ENCODE measurements at regions not wholly inside any gene's neighbourhood (a gene's known extent, or its start where the extent isn't known, plus 50 kb on each side); places are given as distances from the start of the nearest gene placed in this dataset.

DNA sequence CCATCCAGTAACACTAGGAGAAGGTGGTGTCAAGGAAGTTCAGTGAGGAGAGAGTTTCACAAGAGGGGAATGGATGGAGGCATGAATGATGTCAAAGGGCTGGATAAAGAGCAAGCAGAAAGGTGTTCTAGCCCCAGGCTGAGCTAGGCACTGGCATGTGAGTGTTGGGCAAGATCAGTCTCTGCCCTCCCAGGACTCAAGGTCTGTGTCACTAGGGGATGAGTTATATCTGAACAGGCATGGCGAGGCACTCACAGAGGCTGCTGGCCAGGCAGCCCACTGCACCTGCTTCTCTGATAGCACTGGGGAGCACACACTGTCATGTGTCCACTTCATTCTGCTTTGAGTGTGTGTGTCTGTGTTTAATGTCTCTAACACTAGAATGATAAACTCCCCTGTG, 903.8 kb downstream of the BCL11B start:
- DNase-seq (ENCODE audit: extremely low read depth, insufficient read length): no peak
- H3K4me3 ChIP-seq (replicated peaks; ENCODE audit: low read depth, low read length): no peak overlapping the region
- TF ChIP-seq, protein P1, sequence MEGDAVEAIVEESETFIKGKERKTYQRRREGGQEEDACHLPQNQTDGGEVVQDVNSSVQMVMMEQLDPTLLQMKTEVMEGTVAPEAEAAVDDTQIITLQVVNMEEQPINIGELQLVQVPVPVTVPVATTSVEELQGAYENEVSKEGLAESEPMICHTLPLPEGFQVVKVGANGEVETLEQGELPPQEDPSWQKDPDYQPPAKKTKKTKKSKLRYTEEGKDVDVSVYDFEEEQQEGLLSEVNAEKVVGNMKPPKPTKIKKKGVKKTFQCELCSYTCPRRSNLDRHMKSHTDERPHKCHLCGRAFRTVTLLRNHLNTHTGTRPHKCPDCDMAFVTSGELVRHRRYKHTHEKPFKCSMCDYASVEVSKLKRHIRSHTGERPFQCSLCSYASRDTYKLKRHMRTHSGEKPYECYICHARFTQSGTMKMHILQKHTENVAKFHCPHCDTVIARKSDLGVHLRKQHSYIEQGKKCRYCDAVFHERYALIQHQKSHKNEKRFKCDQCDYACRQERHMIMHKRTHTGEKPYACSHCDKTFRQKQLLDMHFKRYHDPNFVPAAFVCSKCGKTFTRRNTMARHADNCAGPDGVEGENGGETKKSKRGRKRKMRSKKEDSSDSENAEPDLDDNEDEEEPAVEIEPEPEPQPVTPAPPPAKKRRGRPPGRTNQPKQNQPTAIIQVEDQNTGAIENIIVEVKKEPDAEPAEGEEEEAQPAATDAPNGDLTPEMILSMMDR (IDR thresholded peaks at IDR 0.05; ENCODE audit: insufficient read depth, low read length, poor library complexity, severe bottlenecking): no peak
- H3K36me3 ChIP-seq (ENCODE audit: control insufficient read depth, insufficient read depth, low read length): no peaks in the 10 kb centered on the region
- no peaks in the 10 kb centered on the region for H3K27me3 ChIP-seq (replicated peaks; ENCODE audit: control insufficient read depth, insufficient read depth, low read length)

DNA sequence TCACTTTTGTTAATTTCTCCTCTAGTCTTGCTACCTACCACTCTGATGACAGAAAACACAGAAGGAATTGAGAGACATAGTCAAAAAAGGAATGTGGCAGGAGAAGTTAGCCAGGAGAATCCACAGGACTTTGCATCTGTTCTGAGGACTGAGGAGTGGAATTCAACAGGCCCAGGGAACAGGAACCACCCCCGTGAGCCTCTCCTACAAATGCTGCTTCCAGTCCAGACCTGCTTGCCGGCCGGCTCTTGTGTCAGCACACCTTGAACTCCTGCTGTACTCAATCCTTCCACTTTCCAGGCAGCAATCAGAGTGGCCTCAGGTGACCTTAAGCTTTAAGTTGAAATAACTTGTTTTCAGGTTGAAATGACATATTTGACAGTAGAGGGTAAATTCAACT, 903.1 kb downstream of the BCL11B start:
- TF ChIP-seq, protein P1 (IDR thresholded peaks at IDR 0.05; ENCODE audit: insufficient read depth, low read length, poor library complexity, severe bottlenecking): no peak
- DNase-seq (ENCODE audit: extremely low read depth, insufficient read length): no peak
- H3K4me3 ChIP-seq (replicated peaks; ENCODE audit: low read depth, low read length): no peak overlapping the region

DNA sequence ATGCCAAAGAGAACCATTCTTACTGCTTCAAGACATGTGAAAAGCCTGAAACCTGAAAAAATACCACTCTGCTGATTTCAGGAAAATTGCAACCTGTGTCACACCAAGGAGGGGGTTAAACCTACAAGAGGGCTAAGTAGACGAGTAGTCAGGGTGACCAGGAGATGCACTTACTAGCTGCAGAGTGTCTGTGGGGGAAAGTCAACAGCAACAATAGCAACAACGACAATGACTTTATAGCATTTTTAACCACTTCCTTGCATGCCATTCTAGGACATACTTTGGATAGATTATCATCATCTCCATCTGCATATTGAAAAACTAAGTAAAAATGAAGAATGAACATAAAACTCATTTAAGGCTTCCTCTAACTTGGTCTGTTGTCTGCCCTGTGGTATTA, 902.7 kb downstream of the BCL11B start:
- H3K27me3 ChIP-seq (replicated peaks; ENCODE audit: control insufficient read depth, insufficient read depth, low read length): no peaks in the 10 kb centered on the region
- H3K4me3 ChIP-seq (replicated peaks; ENCODE audit: low read depth, low read length): no peak overlapping the region
- no peak for DNase-seq (ENCODE audit: extremely low read depth, insufficient read length)
- TF ChIP-seq, protein P1 (IDR thresholded peaks at IDR 0.05; ENCODE audit: insufficient read depth, low read length, poor library complexity, severe bottlenecking): no peak
- H3K36me3 ChIP-seq (ENCODE audit: control insufficient read depth, insufficient read depth, low read length): no peaks in the 10 kb centered on the region

More for the DNA sequence above, 903.1 kb downstream of the BCL11B start:
- H3K27me3 ChIP-seq (replicated peaks; ENCODE audit: control insufficient read depth, insufficient read depth, low read length): no peaks in the 10 kb centered on the region
- H3K36me3 ChIP-seq (ENCODE audit: control insufficient read depth, insufficient read depth, low read length): no peaks in the 10 kb centered on the region

DNA sequence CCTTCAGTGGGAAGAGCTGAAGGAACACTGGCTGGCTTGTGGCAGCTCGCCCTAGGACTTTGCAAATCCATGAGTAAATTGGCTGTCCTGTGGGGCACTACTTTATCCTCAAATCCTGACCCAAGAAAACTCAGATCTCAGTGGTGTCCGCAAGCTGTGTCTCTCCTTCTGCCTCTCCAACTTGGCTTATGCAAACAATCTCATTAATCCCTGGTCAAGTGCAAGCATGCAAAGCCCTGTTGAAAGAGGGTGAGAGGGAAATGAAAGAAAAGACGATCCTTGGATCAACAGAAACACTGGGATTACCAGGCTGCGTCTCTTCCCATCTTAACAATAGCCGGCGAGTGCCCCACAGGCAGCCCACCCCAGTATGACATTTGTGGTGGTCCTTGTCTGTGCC, 901.6 kb downstream of the BCL11B start:
- Histone ChIP-seq H3K27me3 (replicated peaks; ENCODE audit: control insufficient read depth, insufficient read depth, low read length) (no peaks in the 10 kb centered on the region), H3K4me3 (replicated peaks; ENCODE audit: low read depth, low read length) (no peak overlapping the region), H3K36me3 (ENCODE audit: control insufficient read depth, insufficient read depth, low read length) (no peaks in the 10 kb centered on the region)
- TF ChIP-seq, protein P1 (IDR thresholded peaks at IDR 0.05; ENCODE audit: insufficient read depth, low read length, poor library complexity, severe bottlenecking): no peak
- no peak for DNase-seq (ENCODE audit: extremely low read depth, insufficient read length)

DNA sequence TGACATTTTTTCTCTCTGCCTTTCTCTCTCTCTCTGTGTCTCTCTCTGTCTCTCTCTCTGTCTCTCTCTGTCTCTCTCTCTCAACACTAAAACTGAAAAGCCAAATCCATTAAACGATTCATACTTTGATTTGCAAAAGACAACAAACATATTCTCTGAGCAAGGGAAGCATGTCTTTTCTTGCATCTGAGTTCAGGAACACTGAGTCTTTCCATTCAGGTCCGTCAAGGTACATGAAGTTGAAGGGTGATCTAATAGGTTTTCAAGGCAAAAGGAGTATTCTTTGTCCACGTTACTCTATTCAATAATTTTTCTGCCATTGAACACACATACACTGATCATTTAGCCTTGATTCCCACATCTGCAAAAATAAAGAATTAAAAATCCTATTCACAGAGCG, 900.9 kb downstream of the BCL11B start:
- no peak overlapping the region for H3K4me3 ChIP-seq (replicated peaks; ENCODE audit: low read depth, low read length)
- no peaks in the 10 kb centered on the region for H3K36me3 ChIP-seq (ENCODE audit: control insufficient read depth, insufficient read depth, low read length)
- TF ChIP-seq, protein P1 (IDR thresholded peaks at IDR 0.05; ENCODE audit: insufficient read depth, low read length, poor library complexity, severe bottlenecking): no peak
- no peaks in the 10 kb centered on the region for H3K27me3 ChIP-seq (replicated peaks; ENCODE audit: control insufficient read depth, insufficient read depth, low read length)
- no peak for DNase-seq (ENCODE audit: extremely low read depth, insufficient read length)

DNA sequence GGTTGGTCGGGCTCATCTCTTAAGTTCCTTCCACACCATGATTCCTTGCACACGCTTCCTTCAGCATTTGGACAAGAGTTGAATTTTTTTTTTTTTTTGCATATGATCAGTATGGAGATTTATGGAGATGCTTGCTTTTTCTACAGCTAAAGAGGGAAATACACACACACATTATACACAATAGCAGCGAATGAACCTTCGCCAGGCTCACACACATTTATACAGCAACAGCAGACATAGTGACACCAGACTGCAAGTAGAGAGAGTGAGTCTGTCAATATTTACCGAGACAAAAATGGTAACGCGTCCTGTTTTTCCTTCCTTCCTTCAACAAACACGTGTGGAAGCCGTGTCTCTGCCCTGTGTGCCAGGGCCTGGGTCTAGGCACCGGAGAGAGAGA, 897.9 kb downstream of the BCL11B start:
- TF ChIP-seq, protein P1 (IDR thresholded peaks at IDR 0.05; ENCODE audit: insufficient read depth, low read length, poor library complexity, severe bottlenecking): no peak
- no peak overlapping the region for H3K4me3 ChIP-seq (replicated peaks; ENCODE audit: low read depth, low read length)
- DNase-seq (ENCODE audit: extremely low read depth, insufficient read length): no peak
- H3K36me3 ChIP-seq (ENCODE audit: control insufficient read depth, insufficient read depth, low read length): no peaks in the 10 kb centered on the region
- H3K27me3 ChIP-seq (replicated peaks; ENCODE audit: control insufficient read depth, insufficient read depth, low read length): no peaks in the 10 kb centered on the region

Data from GM06990 (cell line).